ENCODE measurements at regions not wholly inside any gene's neighbourhood (a gene's known extent, or its start where the extent isn't known, plus 50 kb on each side); places are given as distances from the start of the nearest gene placed in this dataset.

- Mint-ChIP-seq H3K27me3 (no peaks in the 10 kb centered on the region), H3K27ac (no peak overlapping the region), H3K9me3 (no peaks in the 10 kb centered on the region), H3K36me3 (ENCODE audit: low read depth) (no peaks in the 10 kb centered on the region), H3K4me1 (ENCODE audit: low read depth) (no peaks in the 10 kb centered on the region), H3K4me3 (no peak overlapping the region)
- intact Hi-C loops (cut with micrococcal nuclease) = no loop called here
These were observed 1449.7 kb downstream of the GATA3 start for GRCh38 chr10:9504227-9504626.

DNA sequence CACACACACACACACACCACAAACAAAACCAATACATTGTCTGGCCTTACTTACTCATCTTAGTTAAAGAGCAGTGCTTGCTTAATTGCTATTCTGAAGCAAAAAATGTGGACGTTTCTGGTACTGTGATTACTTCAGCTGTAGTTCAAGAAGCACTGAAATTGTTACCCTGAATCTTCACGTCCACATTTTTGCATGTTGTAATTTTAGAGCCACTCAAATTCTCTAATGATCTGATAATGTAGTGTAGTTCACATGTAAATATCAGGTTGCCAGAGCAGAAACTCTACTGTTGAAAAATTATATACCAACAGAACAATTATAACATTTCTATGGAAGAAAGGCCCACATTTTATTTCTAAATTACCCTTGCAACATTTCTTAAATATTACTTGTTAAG, 1451.1 kb downstream of the GATA3 start:
- Mint-ChIP-seq H3K9me3 (no peaks in the 10 kb centered on the region), H3K36me3 (ENCODE audit: low read depth) (no peaks in the 10 kb centered on the region), H3K27me3 (no peaks in the 10 kb centered on the region), H3K4me3 (no peak overlapping the region), H3K4me1 (ENCODE audit: low read depth) (no peaks in the 10 kb centered on the region), H3K27ac (no peak overlapping the region)
- intact Hi-C loops (cut with micrococcal nuclease) = no loop called here

DNA sequence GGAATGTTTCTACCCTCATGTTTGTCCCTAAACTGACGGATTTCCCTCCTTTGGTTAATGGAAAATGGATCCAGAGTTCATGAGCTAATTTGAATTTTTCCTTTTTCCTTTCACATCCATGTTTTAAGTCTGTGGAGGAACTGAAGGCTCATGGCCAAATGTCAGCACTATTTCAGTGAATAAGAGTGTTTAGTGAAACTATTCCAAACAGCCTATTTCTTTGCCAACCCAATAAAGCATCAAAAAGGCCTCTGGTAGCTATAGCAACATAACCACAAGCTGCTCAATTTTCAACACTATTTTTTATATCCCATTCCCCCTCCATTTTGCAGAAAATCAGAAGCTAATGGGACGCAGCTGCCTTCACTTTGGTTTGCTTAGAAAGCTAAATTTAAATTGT, 1454.1 kb downstream of the GATA3 start:
- Mint-ChIP-seq H3K4me3 (no peak overlapping the region), H3K27ac (no peak overlapping the region), H3K4me1 (ENCODE audit: low read depth) (no peaks in the 10 kb centered on the region), H3K9me3 (peaks cover 3% of the 10 kb centered on the region), H3K36me3 (ENCODE audit: low read depth) (no peaks in the 10 kb centered on the region), H3K27me3 (no peaks in the 10 kb centered on the region)
- intact Hi-C loops (cut with micrococcal nuclease) = no loop called here

- no peak overlapping the region for H3K4me3 Mint-ChIP-seq
- H3K27ac Mint-ChIP-seq = no peak overlapping the region
- intact Hi-C loops (cut with micrococcal nuclease) = no loop called here
- no peaks in the 10 kb centered on the region for H3K27me3 Mint-ChIP-seq
- H3K9me3 Mint-ChIP-seq = peaks cover 10% of the 10 kb centered on the region
- H3K36me3 Mint-ChIP-seq (ENCODE audit: low read depth) = no peaks in the 10 kb centered on the region
- no peaks in the 10 kb centered on the region for H3K4me1 Mint-ChIP-seq (ENCODE audit: low read depth)
These were observed 1456.1 kb downstream of the GATA3 start for GRCh38 chr10:9510626-9511025.

DNA sequence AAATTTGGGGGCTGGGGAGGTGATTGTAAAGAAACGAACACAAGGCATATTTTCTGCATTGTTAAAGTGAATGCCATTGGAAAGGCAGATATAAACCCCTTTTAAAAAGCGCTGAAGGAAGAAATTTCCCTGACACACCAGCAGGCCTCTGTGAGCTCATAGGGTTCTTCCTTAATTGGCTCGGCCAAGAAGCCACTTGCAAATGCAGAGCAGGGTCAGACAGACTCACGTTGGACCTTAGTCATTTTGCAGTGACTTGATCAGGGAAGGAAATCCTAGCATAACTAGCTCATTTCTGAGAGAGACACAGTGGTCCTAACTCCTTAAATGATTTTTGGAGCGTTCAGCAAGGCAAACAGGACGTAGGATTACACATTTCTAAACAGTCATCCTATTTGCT, 1461.4 kb downstream of the GATA3 start:
- no peak overlapping the region for H3K27ac Mint-ChIP-seq
- H3K9me3 Mint-ChIP-seq = peaks cover 38% of the 10 kb centered on the region
- H3K4me1 Mint-ChIP-seq (ENCODE audit: low read depth) = no peaks in the 10 kb centered on the region
- no peak overlapping the region for H3K4me3 Mint-ChIP-seq
- H3K36me3 Mint-ChIP-seq (ENCODE audit: low read depth) = no peaks in the 10 kb centered on the region
- intact Hi-C loops (cut with micrococcal nuclease) = no loop called here
- H3K27me3 Mint-ChIP-seq = no peaks in the 10 kb centered on the region

- peaks cover 9% of the 10 kb centered on the region for H3K9me3 Mint-ChIP-seq
- no peak overlapping the region for H3K4me3 Mint-ChIP-seq
- intact Hi-C loops (cut with micrococcal nuclease) = no loop called here
- H3K27me3 Mint-ChIP-seq = no peaks in the 10 kb centered on the region
- H3K4me1 Mint-ChIP-seq (ENCODE audit: low read depth) = no peaks in the 10 kb centered on the region
- no peak overlapping the region for H3K27ac Mint-ChIP-seq
- H3K36me3 Mint-ChIP-seq (ENCODE audit: low read depth) = no peaks in the 10 kb centered on the region
These were observed 1481.3 kb downstream of the GATA3 start for GRCh38 chr10:9535744-9536143.

DNA sequence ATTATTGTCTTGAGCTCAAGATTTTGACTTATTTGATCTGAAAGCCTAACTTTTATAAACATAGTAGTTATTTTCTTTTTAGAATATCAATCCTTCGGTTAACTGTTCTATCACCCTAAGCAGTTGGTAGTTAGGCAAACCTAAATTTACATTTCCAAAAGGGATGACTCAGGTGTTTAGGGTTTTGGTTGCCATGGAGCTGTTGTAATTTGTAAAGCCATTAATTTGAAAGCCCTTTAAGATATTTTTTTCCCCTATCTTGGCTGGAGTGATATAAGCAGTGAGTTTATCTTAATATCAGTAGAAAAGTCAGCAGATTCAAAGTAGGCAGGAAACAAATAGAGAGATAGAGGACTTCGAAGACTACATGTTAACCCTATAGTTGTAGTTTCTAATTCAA, 1472.6 kb upstream of the CELF2 start:
- Mint-ChIP-seq H3K9me3 (peaks cover 11% of the 10 kb centered on the region), H3K36me3 (ENCODE audit: low read depth) (no peaks in the 10 kb centered on the region), H3K4me3 (no peak overlapping the region), H3K27me3 (no peaks in the 10 kb centered on the region), H3K4me1 (ENCODE audit: low read depth) (no peaks in the 10 kb centered on the region), H3K27ac (no peak overlapping the region)
- intact Hi-C loops (cut with micrococcal nuclease) = no loop called here

DNA sequence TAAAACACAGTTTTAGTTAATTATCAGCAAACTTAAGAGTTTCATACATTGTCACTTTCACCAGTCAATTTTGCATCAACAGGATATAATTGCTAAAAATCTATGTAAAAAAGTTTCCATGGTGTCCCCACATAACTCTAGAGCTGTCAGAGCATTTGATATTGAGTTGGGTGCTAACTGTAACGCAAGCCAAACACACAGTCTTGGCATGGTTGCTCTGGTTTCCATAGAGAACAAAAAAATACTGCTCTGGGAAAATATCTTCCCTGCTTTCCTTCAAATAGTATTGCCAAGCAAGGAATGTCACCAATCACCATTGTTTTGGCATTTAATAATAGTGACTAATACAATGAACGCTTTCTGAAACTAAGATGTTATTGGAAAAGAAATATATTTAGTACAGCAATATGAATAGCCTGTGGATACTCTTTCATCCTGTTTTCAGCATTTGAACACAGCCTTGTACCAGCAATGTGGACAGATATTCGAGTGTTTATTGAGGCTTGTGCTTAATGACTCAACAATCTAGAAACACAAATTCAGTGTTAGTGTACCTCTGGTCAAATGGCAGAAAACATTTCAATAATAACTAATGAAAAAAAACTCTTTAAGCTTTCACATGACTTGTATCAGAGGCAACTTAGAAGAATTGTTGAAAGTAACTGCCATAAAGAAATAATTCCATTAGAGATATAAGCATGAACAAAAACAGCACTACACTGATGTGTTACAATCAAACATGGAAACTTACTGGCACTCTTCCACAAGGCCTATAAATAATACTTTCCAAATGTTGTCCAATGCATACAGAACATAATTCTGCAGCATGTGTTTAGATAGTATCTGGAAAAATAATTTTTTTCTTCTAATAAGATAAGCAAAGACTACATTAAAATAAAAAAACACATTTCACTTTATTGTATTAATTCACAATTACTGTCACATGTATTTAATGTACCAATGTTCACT, 1469.5 kb upstream of the CELF2 start:
- Mint-ChIP-seq H3K4me3 (no peak overlapping the region), H3K27me3 (no peaks in the 10 kb centered on the region), H3K36me3 (ENCODE audit: low read depth) (no peaks in the 10 kb centered on the region), H3K27ac (no peak overlapping the region), H3K9me3 (peaks cover 22% of the 10 kb centered on the region), H3K4me1 (ENCODE audit: low read depth) (no peaks in the 10 kb centered on the region)
- intact Hi-C loops (cut with micrococcal nuclease) = no loop called here

- Mint-ChIP-seq H3K27me3 (no peaks in the 10 kb centered on the region), H3K9me3 (peaks cover 21% of the 10 kb centered on the region), H3K27ac (no peak overlapping the region), H3K4me3 (no peak overlapping the region), H3K4me1 (ENCODE audit: low read depth) (no peaks in the 10 kb centered on the region), H3K36me3 (ENCODE audit: low read depth) (no peaks in the 10 kb centered on the region)
- intact Hi-C loops (cut with micrococcal nuclease) = no loop called here
These were observed 1466.9 kb upstream of the CELF2 start for GRCh38 chr10:9550810-9551209.

DNA sequence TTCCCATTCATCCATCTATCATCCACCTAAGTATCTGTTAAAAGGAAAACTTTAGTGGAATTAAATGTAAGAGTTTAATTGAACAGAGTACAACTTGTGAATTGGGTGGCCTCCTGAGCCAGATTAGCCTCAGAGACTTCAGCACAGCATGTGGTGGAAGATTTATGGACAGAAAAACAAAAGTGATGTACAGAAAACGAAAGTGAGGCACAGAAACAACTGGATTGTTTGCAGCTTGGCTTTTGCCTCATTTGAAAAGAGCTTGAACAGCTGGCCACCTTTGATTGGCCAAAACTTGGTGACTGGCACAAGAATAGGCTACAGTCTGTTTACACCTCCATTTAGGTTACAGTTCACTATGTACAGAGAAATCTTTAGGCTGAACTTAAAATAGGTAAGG, 1463.4 kb upstream of the CELF2 start:
- H3K9me3 Mint-ChIP-seq = peaks cover 12% of the 10 kb centered on the region
- H3K27ac Mint-ChIP-seq = no peak overlapping the region
- H3K36me3 Mint-ChIP-seq (ENCODE audit: low read depth) = no peaks in the 10 kb centered on the region
- no peak overlapping the region for H3K4me3 Mint-ChIP-seq
- no peaks in the 10 kb centered on the region for H3K27me3 Mint-ChIP-seq
- no peaks in the 10 kb centered on the region for H3K4me1 Mint-ChIP-seq (ENCODE audit: low read depth)
- intact Hi-C loops (cut with micrococcal nuclease) = no loop called here

GRCh38 chr10:9560976-9561375, 1456.7 kb upstream of the CELF2 start:
- intact Hi-C loops (cut with micrococcal nuclease) = no loop called here
- no peaks in the 10 kb centered on the region for H3K27me3 Mint-ChIP-seq
- H3K4me1 Mint-ChIP-seq (ENCODE audit: low read depth) = no peaks in the 10 kb centered on the region
- H3K9me3 Mint-ChIP-seq = no peaks in the 10 kb centered on the region
- H3K36me3 Mint-ChIP-seq (ENCODE audit: low read depth) = no peaks in the 10 kb centered on the region
- H3K4me3 Mint-ChIP-seq = no peak overlapping the region
- H3K27ac Mint-ChIP-seq = no peak overlapping the region

DNA sequence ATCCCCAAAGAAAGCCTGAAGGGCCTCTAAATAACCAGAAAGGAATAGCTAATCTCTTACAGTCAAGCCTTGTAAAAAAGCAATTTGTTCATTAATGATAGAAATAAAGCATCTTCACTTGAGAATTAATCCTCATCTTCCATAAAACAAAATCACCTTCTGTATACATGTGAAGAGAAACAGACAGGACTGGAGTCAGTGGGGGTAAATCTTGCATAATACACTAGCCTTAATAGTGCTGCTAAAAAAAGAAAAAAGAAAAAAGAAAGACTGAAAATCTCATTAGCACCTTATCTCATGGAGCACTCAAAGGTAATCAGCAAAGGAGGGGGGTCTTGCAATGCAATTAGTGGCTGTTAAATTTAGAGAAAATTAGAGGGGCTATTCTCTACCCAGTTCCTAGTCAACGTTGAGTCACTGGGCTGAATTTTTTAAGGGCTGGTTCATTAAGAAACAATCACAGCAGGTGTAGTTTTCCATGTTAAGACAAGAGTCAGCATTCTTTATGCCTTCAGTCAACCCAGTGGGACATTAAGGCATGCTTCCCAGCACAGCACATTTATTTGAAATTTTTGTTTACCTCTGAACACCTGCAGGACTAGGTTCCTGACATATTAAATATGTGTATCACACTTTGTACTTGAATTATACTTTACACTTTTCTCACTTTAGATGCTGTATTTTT, 1455.7 kb upstream of the CELF2 start:
- no peaks in the 10 kb centered on the region for H3K36me3 Mint-ChIP-seq (ENCODE audit: low read depth)
- intact Hi-C loops (cut with micrococcal nuclease) = no loop called here
- no peaks in the 10 kb centered on the region for H3K27me3 Mint-ChIP-seq
- H3K27ac Mint-ChIP-seq = no peak overlapping the region
- no peaks in the 10 kb centered on the region for H3K4me1 Mint-ChIP-seq (ENCODE audit: low read depth)
- no peak overlapping the region for H3K4me3 Mint-ChIP-seq
- peaks cover under 1% of the 10 kb centered on the region for H3K9me3 Mint-ChIP-seq

DNA sequence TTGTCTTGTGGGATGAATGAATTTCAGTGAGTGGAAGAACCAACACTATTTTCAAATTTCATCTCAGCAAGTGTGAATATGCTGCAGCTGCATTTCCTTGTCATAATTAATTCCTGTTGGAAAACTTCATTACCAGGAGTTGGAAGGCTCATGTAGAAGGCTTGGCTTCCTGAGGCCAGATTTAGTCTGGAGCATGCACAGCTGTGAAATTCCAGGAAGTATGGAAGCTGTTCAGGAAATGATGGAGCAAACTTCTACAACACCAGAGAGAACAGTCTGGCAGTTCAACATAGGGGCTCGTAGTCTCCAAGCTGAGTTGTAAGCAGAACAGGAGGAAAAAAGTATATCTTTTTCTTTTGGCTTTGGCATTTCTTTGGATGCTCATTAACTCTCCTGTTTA, 1439.9 kb upstream of the CELF2 start:
- Mint-ChIP-seq H3K36me3 (ENCODE audit: low read depth) (no peaks in the 10 kb centered on the region), H3K9me3 (peaks cover 14% of the 10 kb centered on the region), H3K4me3 (no peak overlapping the region), H3K27ac (no peak overlapping the region), H3K4me1 (ENCODE audit: low read depth) (no peaks in the 10 kb centered on the region), H3K27me3 (no peaks in the 10 kb centered on the region)
- intact Hi-C loops (cut with micrococcal nuclease) = no loop called here

- H3K9me3 Mint-ChIP-seq = peaks cover 2% of the 10 kb centered on the region
- no peaks in the 10 kb centered on the region for H3K4me1 Mint-ChIP-seq (ENCODE audit: low read depth)
- H3K27ac Mint-ChIP-seq = no peak overlapping the region
- intact Hi-C loops (cut with micrococcal nuclease) = no loop called here
- H3K36me3 Mint-ChIP-seq (ENCODE audit: low read depth) = no peaks in the 10 kb centered on the region
- no peak overlapping the region for H3K4me3 Mint-ChIP-seq
- no peaks in the 10 kb centered on the region for H3K27me3 Mint-ChIP-seq
These were observed 1438.5 kb upstream of the CELF2 start for GRCh38 chr10:9579110-9579705.

Data from dendritic cell treated with granulocyte-macrophage colony-stimulating factor and Interleukin-4, amounts not matched to agents 40 ng/mL and 50 ng/mL, for 4 days (primary cell).